COLO668 (cell line): ENCODE measurements at regions not wholly inside any gene's neighbourhood (a gene's known extent, or its start where the extent isn't known, plus 50 kb on each side); places are given as distances from the start of the nearest gene placed in this dataset.

Experiments used
- DNase-seq: peaks from one replicate; lab custom pipeline; 2025; ENCODE audit not compliant: unreplicated experiment; lab: John Stamatoyannopoulos, UW

DNA sequence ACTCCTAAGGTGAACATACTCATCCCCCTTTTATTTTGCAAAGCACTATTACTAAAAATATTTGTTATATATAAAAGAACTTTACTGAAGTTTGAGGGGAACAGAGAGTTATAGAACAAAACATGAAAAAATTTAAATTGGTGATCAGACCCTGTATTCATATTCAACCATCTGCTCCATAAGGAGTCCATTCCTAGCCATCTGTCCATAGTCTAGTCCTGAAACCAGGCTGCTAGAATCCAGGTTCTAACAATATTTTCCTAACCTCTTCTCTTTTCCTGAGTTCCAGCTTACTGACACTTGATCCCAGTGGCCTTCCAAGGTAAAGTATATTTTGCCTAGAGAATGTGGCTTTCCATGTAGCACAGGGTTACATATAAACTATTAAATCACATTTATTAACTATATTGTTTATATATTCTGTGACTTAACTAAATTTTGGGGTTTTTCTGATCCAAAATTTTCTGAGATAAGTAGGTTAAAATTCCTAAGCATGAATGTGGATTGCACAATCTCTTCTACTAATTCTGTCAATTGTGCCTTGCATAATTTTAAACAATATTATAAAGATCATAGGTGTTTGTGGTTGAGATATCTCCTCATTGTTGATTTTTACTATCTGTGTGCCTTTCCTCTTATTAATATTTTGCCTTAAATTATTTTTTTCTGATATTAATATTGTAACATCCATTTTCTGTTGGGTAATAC, 137.6 kb upstream of the MAGI2 start:
- DNase-seq: no peak

DNA sequence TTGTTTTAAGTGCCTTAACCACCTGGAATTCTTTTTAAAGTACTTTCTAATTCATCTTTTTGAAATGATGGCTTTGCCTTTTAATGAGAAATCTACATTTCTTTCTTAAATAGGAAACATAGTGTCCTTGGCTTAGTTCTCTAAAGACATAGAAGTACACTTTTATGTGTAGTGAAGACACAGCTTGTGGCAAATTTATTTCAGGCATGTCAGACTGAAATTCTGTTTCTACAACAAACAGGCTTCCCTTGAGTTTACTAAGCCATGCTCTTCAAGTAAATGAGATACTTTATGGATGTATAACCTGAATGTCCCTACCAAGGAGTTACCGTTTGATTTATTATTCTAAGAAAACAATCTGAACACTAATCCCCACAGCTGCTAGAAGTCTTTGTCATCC, 136.9 kb upstream of the MAGI2 start:
- no peak for DNase-seq

DNA sequence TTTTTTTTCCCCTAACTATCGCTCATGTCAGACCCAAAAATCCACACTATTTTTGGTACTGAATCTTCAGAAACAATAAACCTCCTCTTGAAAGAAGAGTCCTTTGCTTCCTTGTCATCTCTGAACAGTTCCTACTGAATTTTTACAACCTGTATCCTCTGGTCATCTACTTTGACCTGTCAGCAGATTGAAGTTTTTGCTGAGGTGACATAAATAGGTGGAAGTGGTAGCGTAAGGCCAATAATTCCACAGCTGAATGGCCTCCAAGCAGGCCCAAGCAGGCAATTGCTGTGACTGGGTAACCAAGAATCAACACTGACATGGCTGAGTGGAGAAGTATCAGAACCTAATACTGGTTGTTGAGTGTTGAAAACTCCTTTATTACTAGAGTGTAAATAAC, 117.4 kb upstream of the MAGI2 start:
- DNase-seq: no peak

- no peak for DNase-seq
Measured at GRCh38 chr7:79563821-79564522, 110.5 kb upstream of the MAGI2 start.

GRCh38 chr7:79555571-79555970, 102.1 kb upstream of the MAGI2 start:
- DNase-seq: peak; percentile 3

GRCh38 chr7:79553811-79554555, 100.5 kb upstream of the MAGI2 start:
- DNase-seq: no peak

DNA sequence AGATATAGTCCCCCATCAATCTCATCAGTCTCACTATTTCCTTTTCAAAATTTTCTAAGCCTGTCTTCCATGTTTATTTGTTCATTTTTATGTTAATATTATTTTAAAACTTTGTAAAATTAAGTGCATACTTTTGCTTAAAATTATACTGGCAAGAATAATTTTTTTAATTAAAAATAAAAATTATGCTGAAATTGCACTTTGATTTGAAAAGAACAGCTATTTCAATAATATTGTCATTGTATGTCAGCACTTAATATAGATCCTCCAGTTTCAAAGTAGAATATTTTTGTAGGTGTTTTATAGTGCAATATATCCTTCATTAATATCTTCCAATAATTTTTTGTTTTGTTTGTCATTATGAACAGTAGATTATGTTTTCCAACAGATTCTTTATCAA, 99.0 kb upstream of the MAGI2 start:
- no peak for DNase-seq

DNA sequence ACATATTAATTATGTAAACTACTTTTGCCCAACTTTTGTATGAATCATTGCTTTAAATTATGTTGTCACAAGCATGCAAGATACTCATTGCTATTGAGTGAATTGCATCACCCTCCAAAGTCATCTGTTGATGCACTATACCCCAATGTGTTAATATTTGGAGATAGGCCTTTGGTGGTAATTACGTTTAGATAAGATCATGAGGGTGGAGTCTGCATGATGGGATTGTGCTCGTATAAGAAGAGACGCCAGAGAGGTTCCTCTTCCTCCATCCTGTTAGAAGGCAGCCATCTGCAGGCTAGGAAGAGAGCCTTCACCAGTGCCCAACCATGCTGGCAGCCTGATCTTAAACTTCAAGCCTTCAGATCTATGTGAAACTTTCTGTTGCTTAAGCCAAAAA, 95.3 kb upstream of the MAGI2 start:
- no peak for DNase-seq

DNA sequence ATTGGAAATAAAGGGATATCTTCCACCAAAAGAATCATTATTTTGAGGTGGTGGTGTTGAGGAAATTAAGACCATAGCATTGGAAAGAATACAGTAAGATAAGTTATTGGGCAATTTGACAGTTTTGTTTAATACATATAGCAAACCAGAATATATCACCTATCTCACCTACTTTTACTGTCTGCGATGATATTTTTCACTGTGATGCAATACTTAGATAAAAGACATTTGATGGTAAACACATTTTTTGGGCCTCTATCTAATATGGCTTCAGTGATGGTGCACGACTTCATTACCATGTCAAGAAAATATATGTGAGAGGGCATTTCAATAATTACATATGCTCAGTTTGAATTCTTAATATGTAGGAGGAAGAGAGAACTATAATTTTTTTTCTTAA, 93.7 kb upstream of the MAGI2 start:
- DNase-seq: no peak

- DNase-seq: no peak
Measured at GRCh38 chr7:79540592-79540991, 87.1 kb upstream of the MAGI2 start.

GRCh38 chr7:79534128-79534527, 80.7 kb upstream of the MAGI2 start:
- no peak for DNase-seq

GRCh38 chr7:79531905-79532664, 78.6 kb upstream of the MAGI2 start:
- no peak for DNase-seq

GRCh38 chr7:79531116-79531515, 77.6 kb upstream of the MAGI2 start:
- DNase-seq: no peak

GRCh38 chr7:79529881-79530235, 76.4 kb upstream of the MAGI2 start:
- DNase-seq: no peak

DNA sequence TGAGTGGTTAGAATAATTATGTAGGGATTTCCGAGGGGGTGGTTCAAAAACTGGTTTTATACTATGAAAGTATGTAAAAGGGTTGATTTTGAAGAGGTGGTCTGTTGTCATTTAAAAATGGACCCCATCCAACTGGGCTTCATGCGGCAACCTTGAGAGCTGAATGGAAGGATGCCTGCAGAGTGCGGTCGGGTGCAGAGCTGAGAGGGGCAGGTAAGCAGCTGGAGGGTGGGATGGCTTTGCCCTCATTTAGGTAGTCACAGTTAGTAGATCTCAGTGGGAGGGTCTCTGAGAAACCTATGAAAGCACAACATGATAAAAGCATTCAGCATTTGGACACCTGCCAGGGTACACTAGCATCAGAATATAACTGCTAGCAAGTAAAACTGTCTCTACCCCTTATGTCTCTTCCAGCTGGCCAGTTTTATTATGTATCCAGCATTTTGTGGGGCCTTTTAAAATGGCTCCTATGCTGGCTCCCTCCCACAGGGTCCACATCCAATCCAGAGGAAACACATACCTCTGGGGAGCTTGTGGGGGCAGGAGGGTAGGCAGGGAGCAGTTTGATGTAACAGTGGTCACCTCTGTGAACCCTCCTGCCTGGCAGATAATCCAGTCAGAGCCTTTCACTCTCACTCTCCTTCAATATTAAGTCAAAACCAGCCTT, 75.9 kb upstream of the MAGI2 start:
- DNase-seq: no peak

GRCh38 chr7:79528421-79528820, 75.0 kb upstream of the MAGI2 start:
- peak; percentile 9 for DNase-seq

DNA sequence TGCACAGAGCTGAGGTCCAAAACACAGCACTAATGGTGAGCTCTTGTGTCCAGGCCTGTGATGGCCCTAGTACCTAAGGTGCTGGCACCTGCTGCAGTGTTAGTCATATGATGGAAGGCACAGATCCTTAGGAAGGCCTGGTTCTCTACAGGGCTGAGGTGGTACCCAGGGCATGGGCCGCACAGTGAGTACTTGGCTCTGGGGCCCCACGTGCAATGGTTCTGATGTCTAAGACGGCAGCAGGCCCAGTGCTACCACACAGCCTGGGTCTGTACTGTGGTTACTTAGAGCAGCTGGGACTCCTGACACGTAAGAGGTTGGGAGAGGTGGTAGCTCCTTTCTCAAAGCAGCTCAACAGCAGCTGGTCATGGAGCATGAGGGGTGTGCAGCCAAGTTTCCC, 70.6 kb upstream of the MAGI2 start:
- DNase-seq: no peak

DNA sequence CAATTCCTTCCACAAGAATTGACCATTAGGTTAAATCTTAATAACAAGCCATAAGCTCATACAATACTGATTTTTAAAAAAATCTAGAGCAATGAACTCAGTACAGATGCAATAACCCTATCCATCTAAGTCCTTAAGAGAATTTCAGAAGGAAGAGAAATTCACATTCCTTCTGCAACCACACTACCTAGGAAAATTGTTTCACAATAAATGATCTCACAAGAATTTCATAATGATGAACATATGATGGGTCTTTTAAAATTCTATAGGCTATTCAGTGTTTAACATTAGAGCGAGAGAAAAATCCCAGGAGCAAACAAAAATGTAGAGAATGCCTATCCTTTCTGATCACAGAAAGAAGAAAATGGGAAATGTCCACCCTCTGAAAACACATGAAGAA, 70.0 kb upstream of the MAGI2 start:
- no peak for DNase-seq

- no peak for DNase-seq
Measured at GRCh38 chr7:79520543-79520942, 67.1 kb upstream of the MAGI2 start.

- DNase-seq: no peak
Measured at GRCh38 chr7:79515358-79515757, 61.9 kb upstream of the MAGI2 start.

DNA sequence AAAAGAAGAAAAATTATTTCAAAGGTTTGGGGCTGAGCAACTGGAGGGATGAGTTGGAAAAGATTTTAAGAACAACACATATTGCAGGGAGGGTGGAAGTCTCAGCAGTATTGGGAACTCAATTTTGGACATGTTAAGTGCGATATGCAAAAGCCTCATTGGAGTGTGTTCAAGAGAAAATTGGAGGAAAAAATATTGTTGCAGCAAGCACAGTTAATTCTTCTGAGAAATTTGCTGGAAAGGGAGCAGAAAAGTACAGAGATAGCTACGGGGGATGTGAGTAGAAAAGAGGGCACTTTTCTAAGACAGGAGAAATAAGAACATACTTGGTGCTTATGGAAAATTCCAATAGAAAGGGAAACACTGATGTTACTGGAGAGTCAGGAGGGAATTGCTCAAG, 59.8 kb upstream of the MAGI2 start:
- DNase-seq: no peak
